GM19240 (cell line): ENCODE measurements at regions not wholly inside any gene's neighbourhood (a gene's known extent, or its start where the extent isn't known, plus 50 kb on each side); places are given as distances from the start of the nearest gene placed in this dataset.

Experiments used
- DNase-seq: peaks from one replicate; pipeline ENCODE4 v3.0.0; 2011; ENCODE audit warnings: low spot score; ENCODE audit not compliant: insufficient read length

DNA sequence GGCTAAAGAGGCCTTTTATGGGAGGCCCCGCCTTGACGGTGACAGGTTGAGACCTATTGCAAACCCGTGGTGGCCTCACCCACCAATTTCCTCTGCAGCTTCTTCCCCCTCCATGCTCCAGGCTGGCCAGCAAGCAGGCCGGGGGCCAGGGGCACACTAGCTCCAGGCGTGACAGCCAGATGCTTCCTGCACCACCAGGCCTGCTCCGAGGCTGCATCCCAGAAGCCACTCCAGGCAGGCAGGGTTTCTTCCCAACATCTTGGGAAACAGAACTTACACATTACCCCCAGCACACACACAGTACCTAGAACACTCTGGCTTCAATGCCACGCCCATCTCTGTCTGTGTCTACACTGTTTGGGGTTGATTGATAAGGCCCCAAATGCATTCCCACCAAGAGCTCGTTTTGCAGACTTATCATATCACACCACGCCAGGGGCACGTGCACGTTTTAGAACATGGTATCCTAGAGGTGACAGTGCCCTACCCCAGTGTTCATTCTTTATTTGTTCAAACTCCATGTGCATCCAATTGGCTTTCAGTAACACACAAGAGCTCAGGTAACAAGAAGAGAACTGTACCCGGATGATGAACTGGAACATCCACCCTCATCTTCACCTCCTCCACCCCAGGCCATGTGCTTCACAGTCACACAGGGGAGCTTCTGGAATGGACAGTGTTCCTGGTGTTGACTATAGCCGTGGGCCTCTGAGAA lies 221.4 kb upstream of the RREB1 start:
- no peak for DNase-seq

DNA sequence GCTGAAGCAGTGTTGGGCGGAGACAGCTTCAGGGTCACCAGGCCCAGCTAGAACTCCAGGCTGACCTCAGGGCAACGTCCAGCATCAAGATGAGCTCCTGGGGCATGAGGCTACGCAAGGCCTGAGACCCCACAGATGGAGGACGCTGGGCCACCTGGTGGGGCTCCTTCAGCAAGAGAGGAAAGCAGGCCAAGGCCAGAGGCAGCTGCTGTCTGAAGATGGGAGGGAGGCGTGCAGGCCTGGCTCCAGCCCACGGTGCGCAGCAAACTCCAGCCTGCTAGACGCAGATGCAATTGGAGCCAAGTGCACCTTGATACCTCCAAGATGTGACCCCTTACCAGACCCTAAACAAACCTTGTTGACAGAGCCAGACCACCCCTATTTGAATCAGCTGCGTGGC lies 220.9 kb upstream of the RREB1 start:
- DNase-seq, result no peak

DNA sequence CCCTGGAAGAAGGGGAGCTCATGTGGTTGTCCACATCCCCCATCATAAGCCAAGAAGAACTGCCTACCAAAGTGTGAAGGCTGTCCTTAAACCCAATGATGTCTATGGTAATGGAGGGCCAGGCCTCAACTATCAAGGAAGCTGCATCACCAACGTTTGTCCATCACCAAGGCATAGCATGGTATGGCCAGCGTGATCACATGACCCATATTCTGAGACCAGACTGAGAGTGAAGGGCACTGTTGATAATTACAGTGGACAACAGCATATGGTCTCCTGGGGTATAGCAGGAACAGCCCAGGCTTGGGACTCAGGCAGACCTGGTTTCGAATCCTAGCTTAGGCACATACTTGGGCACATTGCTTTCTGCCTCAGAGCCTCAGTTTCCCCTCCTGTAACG lies 218.2 kb upstream of the RREB1 start:
- DNase-seq, result no peak

DNA sequence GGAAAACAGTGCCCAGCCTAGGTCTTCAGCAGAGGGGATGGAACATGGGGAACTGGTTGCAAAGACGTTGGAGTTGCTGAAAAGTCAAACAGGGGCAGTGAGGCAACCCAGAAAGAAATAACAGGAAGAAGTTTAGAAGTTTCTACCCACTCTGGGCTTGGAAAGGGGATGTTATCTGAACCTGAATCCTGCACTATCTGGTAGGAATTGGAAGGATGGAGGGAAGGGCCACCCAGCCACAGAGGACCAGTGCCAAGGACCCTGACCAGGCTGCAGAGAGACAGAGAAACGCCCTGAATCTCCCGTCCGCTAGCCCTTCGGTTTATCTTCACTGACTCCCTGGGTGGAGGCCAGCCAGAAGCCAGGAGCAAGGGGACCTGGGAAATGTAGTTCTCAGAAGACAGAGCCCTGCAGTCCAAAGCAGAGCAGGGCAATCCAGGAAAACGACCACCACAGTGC lies 217.3 kb upstream of the RREB1 start:
- DNase-seq, result no peak

DNA sequence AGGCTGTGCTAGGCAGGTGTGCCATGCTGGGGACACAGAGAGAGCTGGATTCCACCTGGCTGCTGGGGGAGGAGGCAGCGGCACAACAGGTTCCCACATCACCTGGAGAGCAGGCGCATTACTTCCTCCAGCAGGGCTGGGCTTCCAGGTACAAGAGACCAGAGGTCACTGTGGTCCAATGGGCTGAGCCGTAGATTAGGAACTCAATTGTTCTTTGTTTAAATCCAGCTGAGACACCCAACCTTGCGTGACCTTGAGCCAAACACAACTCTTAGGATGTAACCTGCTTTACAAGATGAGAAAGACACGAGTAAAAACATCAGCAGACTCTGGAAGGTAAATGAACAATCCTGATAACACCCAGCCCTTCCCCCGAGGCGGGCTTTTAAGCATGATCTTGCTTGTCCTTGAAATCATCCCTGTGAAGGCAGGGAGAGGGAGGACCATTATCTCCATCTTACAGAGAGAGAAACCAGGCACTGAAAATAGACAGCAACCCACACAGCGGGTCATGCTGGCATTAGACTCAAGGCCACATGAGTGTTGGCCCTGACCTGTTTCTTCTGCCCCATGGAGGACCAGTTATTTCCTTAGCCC lies 216.5 kb upstream of the RREB1 start:
- DNase-seq, result no peak

DNA sequence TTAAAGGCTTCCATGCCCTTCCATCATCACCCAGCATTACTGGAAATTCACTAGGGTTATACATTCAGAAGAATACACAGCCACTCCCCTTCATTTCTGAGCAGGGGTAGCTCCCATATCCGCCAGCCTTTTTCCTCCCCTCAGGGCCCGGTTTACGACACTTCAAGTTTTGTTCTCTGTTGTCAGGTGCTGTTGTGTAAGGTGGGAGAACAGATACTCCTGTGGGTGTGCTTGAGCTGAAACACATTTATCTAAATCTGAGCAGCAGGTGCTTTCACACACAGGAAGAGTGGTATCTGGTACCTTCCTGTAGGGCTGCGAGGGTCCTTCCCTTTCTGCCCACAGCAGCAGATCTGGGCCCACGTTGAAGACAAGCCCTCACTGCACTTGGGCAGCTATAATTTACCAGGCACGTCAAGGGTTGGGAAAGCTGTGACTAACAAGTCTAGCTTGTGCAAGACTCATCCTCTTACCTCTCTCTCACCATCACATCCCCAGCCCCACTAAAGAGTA lies 215.8 kb upstream of the RREB1 start:
- DNase-seq, result no peak

DNA sequence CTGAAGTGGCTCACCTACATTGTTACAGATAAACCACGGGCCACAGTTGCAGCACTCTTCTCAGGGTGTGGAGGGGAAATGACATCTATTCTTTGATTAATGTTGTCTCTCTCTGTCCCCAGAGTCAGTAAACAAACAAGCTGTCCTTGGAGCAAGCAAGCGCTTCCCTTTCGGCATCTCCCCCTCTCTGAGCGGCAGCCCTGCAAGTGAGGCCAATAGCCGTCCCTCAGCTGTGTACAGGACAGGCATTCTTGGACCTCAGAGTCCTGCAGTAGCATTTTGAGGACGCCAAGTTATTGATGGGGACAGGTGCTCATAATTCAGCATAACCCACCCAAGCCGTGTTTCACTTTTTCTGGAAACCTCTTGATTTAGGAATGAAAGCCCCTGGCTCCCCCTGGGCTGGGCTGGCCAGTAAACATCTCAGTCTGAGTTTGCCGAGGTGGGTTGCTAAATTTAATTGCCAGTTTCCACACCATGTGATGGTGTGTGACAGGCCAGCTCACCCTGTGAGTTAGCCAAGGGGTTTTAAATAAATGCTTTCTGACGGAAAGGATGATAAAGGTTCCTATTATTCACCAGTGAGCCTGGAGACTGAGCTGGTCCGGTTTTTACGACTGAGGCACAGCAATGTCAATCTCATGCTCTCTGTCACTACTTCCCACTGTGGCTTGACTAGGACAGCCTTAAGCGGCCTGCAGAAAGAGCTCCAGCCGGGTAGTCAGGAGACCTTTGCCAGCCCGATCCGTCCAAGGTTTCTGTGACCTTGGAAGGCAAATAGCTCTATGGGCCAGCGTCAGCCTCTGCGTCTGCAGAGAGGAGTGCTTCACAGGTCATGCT lies 214.8 kb upstream of the RREB1 start:
- DNase-seq, result no peak

DNA sequence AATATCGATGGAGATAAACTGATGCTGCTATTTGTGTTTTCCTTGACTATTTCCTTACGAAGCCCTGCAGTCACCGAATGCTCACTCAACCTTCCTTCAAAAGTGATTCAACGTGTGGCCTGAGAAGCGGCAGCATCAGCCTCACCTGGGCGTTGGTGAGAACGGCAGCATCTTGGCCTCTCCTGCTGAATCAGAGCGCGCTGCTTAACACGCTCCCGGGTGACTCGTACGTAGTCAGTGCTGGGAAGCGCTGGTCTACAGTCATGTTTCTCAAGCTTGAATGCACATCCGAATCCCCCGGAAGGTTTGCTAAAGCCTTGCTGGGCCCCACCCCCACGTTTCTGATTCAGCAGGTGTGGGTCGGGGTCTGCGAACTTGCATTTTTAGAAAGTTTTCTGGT lies 214.1 kb upstream of the RREB1 start:
- DNase-seq, result no peak

DNA sequence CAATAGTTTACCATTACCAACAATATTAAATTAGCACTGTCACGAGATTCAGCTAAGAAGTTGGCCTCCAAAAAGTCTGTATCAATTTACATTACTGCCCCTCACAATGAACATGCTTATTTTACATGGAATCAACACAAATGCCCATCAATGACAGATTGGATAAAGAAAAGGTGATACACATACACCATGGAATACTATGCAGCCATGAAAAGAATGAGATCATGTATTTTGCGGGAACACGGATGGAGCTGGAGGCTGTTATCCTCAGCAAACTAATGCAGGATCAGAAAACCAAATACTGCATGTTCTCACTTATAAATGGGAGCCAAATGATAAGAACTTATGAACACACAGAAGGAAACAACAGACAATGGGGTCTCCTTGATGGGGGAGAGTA lies 211.8 kb upstream of the RREB1 start:
- no peak for DNase-seq

DNA sequence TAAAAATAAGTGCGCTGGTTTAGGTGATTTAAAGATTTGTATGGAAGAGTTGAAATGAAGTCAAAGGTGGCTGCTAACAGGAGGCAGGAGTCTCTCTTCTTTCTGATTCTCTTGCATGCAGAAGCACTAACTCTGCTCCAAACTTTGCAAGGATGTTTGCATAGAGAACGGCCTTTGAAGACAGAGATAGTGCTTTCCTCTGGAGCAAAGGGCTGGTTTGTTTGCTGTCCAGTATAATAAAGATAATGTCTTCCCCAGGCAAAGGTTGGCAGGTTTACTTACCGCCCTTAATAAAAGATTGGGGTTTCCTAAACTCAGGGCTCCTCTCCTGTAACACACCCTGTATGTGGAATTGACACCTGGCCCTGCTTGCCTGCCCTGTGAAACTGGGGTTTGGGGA lies 210.6 kb upstream of the RREB1 start:
- DNase-seq, result no peak

DNA sequence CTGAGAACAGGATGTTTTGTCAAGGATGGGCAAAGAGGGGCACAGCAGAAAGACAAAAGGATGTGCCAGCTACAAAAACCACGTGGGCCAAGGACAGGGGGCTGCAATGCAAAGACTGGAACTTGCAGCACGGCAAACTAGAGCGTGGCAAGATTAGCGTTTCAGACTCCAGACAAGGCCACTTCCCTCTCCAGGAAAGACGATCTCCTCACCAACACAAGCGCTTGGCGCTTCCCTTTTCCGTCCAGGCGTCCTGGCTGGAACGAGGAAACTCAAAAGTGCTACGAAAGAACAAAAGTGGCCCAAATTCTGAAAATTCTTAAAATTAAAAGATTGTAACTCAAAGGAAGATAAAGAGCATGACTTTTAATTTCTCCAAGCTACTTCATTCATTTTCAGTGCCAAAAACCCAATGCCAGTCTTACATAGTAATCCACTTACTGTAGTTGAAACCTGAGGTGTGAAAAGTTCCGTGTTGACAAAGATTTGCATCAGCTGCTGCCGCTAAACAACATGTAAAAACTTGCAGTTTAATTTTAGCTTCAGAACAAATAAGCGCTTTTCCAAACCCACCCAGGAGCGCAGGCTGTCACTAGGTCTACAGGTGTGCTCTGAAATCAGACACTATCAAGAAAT lies 207.1 kb upstream of the RREB1 start:
- no peak for DNase-seq

DNA sequence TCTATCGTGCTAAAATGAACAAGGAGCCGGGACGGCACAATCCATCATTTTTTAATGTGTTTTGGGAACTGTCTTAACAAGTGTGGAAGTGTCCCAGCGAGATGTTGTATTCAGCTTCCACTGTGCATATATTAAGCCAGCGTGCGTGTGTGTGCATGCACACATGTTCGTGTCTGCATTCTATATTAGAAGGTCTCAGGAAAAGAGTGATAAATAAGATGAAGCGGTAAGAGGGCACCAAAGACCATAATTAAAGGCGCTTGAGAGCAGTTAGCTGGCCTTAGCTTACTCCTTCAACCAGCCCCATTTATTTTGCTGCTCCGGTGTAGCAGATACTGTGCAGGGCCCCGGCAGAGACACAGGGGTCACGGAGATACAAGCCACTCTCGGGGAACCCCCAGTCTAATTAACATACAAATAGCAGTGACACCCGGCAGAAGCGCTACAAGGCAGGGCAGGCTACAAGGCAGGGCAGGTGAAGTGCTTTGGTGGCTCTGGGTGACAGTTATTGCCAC lies 206.5 kb upstream of the RREB1 start:
- DNase-seq, result no peak

DNA sequence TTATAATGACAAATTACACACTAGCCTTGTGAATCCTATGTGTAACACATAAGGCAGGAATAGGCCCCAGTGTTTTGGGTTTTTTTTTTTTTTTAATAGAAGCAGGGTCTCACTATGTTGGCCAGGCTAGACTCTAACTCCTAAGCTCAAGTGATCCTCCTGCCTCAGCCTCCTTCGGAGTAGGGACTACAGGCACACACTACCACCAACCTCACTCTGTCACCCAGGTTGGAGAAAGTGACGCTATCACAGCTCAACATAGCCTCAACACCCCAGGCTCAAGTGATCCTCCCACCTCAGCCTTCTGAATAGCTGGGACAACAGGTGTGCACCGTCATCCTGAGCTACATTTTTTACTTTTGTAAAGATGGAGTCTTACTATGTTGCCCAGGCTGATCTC lies 205.8 kb upstream of the RREB1 start:
- DNase-seq, result no peak

DNA sequence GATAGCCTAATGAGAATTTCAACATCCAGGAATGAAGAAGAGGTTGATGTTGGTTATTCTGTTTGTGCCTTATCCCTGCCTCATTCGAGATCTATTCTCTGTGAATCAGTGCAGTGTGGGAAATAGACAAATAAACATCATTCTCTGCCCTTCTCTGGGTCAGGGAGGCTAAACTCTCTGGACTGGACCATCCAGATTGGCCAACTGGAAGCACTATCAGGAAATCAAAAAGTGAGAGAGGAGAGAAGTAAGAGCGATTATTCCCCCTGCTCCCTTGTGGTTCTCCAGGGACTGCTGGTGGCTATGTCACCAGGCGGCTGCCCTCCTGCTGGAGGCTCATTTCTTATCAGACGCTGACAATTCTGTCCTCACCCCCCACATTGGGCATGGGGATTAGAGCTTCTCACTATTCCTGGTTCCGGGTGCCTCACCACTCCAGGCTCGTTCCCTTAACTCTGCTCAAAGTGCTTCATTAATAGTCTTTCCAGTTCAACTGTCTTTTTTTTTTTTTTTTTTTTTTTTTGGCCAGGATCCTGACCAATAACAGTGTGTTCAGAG lies 201.7 kb upstream of the RREB1 start:
- no peak for DNase-seq

DNA sequence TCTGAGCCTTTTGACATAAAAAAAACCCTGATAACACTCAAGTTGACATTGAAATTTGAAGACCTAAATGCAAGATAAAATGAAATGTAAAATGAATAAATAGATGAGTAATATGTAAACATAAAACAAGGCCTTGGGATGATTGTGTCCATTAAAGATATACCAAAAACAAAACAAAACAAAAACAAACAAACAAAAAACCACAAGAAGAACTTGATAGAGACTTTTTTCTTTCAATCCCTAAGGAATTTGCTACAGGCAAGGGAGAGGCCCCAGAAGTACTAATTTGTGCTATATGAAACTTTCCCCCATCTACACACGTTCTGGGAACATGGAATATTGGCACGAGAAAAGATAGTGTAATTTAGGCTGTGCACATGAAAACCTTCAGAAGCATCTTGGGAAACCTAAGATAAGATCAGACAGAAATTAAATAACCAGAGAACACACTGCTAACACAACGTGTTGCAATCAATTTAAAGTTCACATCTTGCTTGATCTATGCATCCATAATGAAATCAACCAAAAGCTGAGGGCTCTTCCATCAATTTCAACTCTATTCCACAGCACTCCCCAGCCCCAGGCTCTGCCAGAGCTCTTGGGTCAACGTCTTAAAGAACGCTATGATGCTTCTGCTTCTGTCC lies 201.1 kb upstream of the RREB1 start:
- no peak for DNase-seq

DNA sequence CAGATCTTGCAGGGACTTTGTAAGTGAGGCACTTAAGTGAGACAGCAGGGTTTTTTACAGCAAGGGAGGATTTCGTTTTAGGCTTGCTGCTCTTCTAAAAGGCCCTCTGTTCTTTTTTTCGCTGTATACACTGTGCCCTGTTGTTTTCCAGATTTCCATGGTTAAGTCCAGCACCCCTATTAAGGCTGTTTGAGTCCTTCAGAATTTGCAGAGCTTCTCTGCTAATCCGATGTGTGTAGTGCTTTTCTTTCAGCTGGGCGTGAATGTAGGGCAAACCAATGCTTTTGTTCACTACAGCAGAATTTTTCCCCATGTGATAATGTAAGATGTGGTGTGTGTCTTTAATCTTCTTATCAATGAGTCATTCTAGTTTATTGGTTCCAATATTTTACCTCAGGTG lies 200.5 kb upstream of the RREB1 start:
- no peak for DNase-seq

DNA sequence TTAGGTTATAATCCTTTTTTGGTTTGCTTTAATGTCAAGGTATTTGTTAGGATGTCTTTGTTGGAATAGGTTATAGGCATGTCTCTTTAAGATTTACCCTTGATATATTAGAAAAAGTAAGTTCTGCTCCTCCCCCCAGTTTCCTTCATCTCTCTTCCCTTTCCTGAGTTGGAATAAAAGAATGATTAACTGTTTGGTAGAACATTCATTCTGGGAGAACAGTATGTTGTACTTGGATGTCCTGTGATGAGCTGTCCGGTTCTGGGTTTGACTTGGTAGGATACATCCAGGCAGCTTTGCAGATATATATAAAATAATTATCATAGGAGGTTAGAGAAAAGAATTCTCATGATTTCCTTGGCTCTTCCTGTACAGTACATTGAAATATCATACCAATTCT lies 199.6 kb upstream of the RREB1 start:
- DNase-seq, result no peak

DNA sequence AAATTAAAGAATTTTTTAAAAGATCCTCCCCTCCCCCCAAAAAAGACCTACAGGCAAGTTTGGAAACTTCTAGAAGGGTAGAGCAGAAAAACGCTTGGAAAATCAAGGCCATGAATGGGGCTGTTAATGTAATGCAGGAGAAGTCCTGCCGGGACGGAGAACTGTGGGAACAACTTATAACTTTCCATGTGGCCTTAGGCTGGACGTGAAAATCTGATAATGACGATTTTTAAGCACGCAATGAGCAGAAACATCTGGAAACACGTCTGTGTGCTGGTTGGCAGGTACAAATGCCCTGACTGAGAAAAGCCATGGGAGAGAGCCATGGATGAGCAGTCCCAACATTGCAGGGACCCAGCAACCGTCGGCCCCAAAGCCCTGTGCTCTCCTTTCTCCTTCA lies 198.7 kb upstream of the RREB1 start:
- DNase-seq, result no peak

DNA sequence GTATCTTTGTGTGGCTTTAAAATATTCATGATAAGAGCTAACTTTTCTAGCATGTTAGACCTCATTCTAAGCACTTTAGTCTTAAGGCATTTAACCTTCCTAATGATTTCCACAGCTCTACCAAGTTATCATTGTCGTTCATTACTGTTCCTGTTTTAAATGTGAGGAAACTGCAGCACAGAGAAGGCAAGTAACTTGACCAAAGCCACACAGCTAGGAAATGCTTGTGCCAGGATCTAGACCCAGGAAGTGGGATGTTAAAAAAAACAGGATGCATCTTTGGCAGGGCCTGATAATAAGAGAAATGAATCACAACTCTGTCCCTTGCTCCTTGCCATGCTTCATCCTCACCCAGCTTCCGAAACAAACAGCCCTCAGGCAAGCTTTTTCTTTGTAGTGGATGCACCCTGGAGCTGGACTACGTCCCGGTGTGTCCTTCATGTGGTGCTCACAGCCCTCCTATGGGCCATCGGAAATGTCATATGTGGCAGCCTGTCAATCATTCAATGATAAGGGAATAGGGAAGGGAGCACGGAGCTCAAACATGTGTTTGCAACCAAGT lies 196.9 kb upstream of the RREB1 start:
- DNase-seq, result no peak

DNA sequence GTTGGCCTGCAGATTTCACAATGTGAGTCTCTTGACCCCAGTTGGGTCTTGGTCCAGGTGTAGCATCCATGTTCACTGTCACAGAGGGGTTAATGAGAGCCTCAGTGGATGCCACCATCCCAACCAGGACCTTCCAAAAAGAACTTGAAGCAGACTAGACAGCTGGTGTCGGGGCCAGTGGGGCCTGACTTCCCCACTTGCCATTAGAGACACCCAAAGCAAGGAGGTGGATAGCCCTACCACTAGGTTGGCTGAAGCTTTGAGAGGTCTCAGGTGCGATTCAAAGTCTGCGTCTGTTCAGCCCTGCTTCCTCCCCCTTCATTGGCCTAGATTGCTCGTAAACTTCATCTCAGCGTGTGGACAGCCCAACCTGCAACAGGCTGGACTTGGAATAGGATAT lies 196.4 kb upstream of the RREB1 start:
- no peak for DNase-seq
